Small intestine (tissue), 7 donors: ENCODE measurements at regions not wholly inside any gene's neighbourhood (a gene's known extent, or its start where the extent isn't known, plus 50 kb on each side); places are given as distances from the start of the nearest gene placed in this dataset.

Source experiments
- DNase-seq, 2 donors: peaks; one replicate each; pipeline versions ENCODE4 v3.0.0 to v3.0.0-alpha.2; 2013
- FAIRE-seq: peaks from 2 replicates; lab custom pipeline; 2012; peaks lifted over from hg19 to GRCh38; lab: Jason Lieb, UNC
- H3K27ac ChIP-seq, 3 donors: one replicate each; pipeline ENCODE4 v1.5.1; 2013; ENCODE audit warnings: low read length in 2 of 3, mild to moderate bottlenecking in 2 of 3, control low read depth in 1 of 3, inconsistent platforms in 1 of 3, low read depth in 1 of 3, moderate library complexity in 1 of 3
- H3K27me3 ChIP-seq, 3 donors: one replicate each; pipeline ENCODE4 v1.6.1; 2013; ENCODE audit warnings: low read length in 3 of 3, inconsistent platforms in 1 of 3; ENCODE audit not compliant: control insufficient read depth in 3 of 3, insufficient read depth in 3 of 3
- H3K36me3 ChIP-seq, 3 donors: one replicate each; pipeline ENCODE4 v1.6.1; 2013; ENCODE audit warnings: low read length in 3 of 3, inconsistent platforms in 1 of 3, low read depth in 1 of 3, mild to moderate bottlenecking in 1 of 3, moderate library complexity in 1 of 3; ENCODE audit not compliant: control insufficient read depth in 3 of 3, insufficient read depth in 2 of 3
- H3K4me1 ChIP-seq, 3 donors: one replicate each; pipeline ENCODE4 v1.6.1; 2013; ENCODE audit warnings: low read length in 2 of 3, inconsistent platforms in 1 of 3, low read depth in 1 of 3, mild to moderate bottlenecking in 1 of 3, moderate library complexity in 1 of 3; ENCODE audit not compliant: control insufficient read depth in 3 of 3, insufficient read depth in 2 of 3
- H3K4me3 ChIP-seq, 3 donors: one replicate each; pipeline ENCODE4 v1.5.1; 2013; ENCODE audit warnings: low read length in 3 of 3, control low read depth in 1 of 3, inconsistent platforms in 1 of 3, low read depth in 1 of 3, mild to moderate bottlenecking in 1 of 3, moderate library complexity in 1 of 3
- H3K9me3 ChIP-seq, 2 donors: one replicate each; pipeline ENCODE4 v1.6.1; 2013; ENCODE audit warnings: low read depth in 1 of 2, low read length in 1 of 2; ENCODE audit not compliant: control insufficient read depth in 2 of 2, insufficient read depth in 1 of 2
- WGBS, 3 donors: extraction: QIAGEN DNeasy Blood & Tissue Kit; methylation state at CpG; one replicate each; pipeline ENCODE4 v1.1.7; 2013; 5-methylcytosine and 5-hydroxymethylcytosine counted together
- donor health status: healthy with polysubstance abuse.
- donor health status: control.
- donor health status: control.
- donor health status: Bipolar disorder and iron deficiency.
- donor health status: healthy.

- no peak overlapping the region for H3K27ac ChIP-seq
- WGBS, 3 donors: 36 to 71% (median 48%) methylated on average over 1 of the region's 1 CpG
- peaks cover 0 to 3% of the 10 kb centered on the region in 2 donors for H3K9me3 ChIP-seq
- no peaks in the 10 kb centered on the region for H3K4me1 ChIP-seq
- DNase-seq (no peak), FAIRE-seq (peak; percentile 10)
- H3K36me3 ChIP-seq: no peaks in the 10 kb centered on the region
- H3K27me3 ChIP-seq: no peaks in the 10 kb centered on the region
- H3K4me3 ChIP-seq: no peak overlapping the region
Observed at GRCh38 chr3:147132168-147132567, 274.2 kb downstream of the ZIC4 start.

GRCh38 chr3:147130461-147130860, 275.9 kb downstream of the ZIC4 start:
- no peaks in the 10 kb centered on the region for H3K27me3 ChIP-seq
- H3K4me3 ChIP-seq: no peak overlapping the region
- H3K27ac ChIP-seq: no peak overlapping the region
- H3K4me1 ChIP-seq: no peaks in the 10 kb centered on the region
- 59 to 82% (median 72%) methylated on average over 2 of the region's 2 CpGs for WGBS, 3 donors
- FAIRE-seq (no peak), DNase-seq (no peak)
- no peaks in the 10 kb centered on the region for H3K36me3 ChIP-seq
- peaks cover 0 to 3% of the 10 kb centered on the region in 2 donors for H3K9me3 ChIP-seq

GRCh38 chr3:147129665-147130064, 276.7 kb downstream of the ZIC4 start:
- H3K9me3 ChIP-seq: peaks cover 0 to 3% of the 10 kb centered on the region in 2 donors
- H3K4me1 ChIP-seq: no peaks in the 10 kb centered on the region
- FAIRE-seq (no peak), DNase-seq (no peak)
- no peaks in the 10 kb centered on the region for H3K27me3 ChIP-seq
- no peak overlapping the region for H3K4me3 ChIP-seq
- WGBS, 3 donors: 78 to 89% (median 84%) methylated on average over 8 of the region's 8 CpGs
- no peaks in the 10 kb centered on the region for H3K36me3 ChIP-seq
- H3K27ac ChIP-seq: no peak overlapping the region

GRCh38 chr3:147122350-147122749, 284.0 kb downstream of the ZIC4 start:
- FAIRE-seq (no peak), DNase-seq (no peak)
- no peak overlapping the region for H3K27ac ChIP-seq
- no peaks in the 10 kb centered on the region for H3K9me3 ChIP-seq
- H3K4me3 ChIP-seq: no peak overlapping the region
- WGBS, 3 donors: 57 to 69% (median 68%) methylated on average over 1 of the region's 1 CpG
- no peaks in the 10 kb centered on the region for H3K27me3 ChIP-seq
- no peaks in the 10 kb centered on the region for H3K36me3 ChIP-seq
- H3K4me1 ChIP-seq: no peaks in the 10 kb centered on the region

- Histone ChIP-seq H3K4me3 (no peak overlapping the region), H3K36me3 (no peaks in the 10 kb centered on the region), H3K27ac (no peak overlapping the region), H3K27me3 (no peaks in the 10 kb centered on the region), H3K9me3 (no peaks in the 10 kb centered on the region), H3K4me1 (no peaks in the 10 kb centered on the region)
- DNase-seq (no peak), FAIRE-seq (no peak)
- WGBS, 3 donors: 20 to 31% (median 25%) methylated on average over 4 of the region's 4 CpGs
Observed at GRCh38 chr3:147119989-147120388, 286.4 kb downstream of the ZIC4 start.

- Histone ChIP-seq H3K4me3 (no peak overlapping the region), H3K4me1 (no peaks in the 10 kb centered on the region), H3K36me3 (no peaks in the 10 kb centered on the region), H3K27ac (no peak overlapping the region), H3K9me3 (no peaks in the 10 kb centered on the region), H3K27me3 (no peaks in the 10 kb centered on the region)
- WGBS, 3 donors: 70 to 77% (median 75%) methylated on average over 3 of the region's 3 CpGs
- FAIRE-seq: no peak
- no peak for DNase-seq
Observed at GRCh38 chr3:147119346-147119745, 287.0 kb downstream of the ZIC4 start.

- Histone ChIP-seq H3K4me3 (no peak overlapping the region), H3K27ac (no peak overlapping the region), H3K27me3 (no peaks in the 10 kb centered on the region), H3K9me3 (no peaks in the 10 kb centered on the region), H3K36me3 (no peaks in the 10 kb centered on the region), H3K4me1 (no peaks in the 10 kb centered on the region)
- 68 to 78% (median 72%) methylated on average over 5 of the region's 5 CpGs for WGBS, 3 donors
- FAIRE-seq (no peak), DNase-seq (no peak)
Observed at GRCh38 chr3:147118611-147119010, 287.7 kb downstream of the ZIC4 start.

GRCh38 chr3:147117631-147118030, 288.7 kb downstream of the ZIC4 start:
- 60 to 72% (median 70%) methylated on average over 4 of the region's 4 CpGs for WGBS, 3 donors
- Histone ChIP-seq H3K36me3 (no peaks in the 10 kb centered on the region), H3K4me3 (no peak overlapping the region), H3K9me3 (no peaks in the 10 kb centered on the region), H3K4me1 (no peaks in the 10 kb centered on the region), H3K27me3 (no peaks in the 10 kb centered on the region), H3K27ac (no peak overlapping the region)
- DNase-seq (no peak), FAIRE-seq (no peak)

- Histone ChIP-seq H3K4me1 (no peaks in the 10 kb centered on the region), H3K9me3 (no peaks in the 10 kb centered on the region), H3K27ac (no peak overlapping the region), H3K4me3 (no peak overlapping the region), H3K36me3 (no peaks in the 10 kb centered on the region), H3K27me3 (no peaks in the 10 kb centered on the region)
- DNase-seq (no peak), FAIRE-seq (no peak)
- 83 to 90% (median 86%) methylated on average over 3 of the region's 3 CpGs for WGBS, 3 donors
Observed at GRCh38 chr3:147113293-147114044, 292.9 kb downstream of the ZIC4 start.
